ENCODE measurements at regions not wholly inside any gene's neighbourhood (a gene's known extent, or its start where the extent isn't known, plus 50 kb on each side); places are given as distances from the start of the nearest gene placed in this dataset.

DNA sequence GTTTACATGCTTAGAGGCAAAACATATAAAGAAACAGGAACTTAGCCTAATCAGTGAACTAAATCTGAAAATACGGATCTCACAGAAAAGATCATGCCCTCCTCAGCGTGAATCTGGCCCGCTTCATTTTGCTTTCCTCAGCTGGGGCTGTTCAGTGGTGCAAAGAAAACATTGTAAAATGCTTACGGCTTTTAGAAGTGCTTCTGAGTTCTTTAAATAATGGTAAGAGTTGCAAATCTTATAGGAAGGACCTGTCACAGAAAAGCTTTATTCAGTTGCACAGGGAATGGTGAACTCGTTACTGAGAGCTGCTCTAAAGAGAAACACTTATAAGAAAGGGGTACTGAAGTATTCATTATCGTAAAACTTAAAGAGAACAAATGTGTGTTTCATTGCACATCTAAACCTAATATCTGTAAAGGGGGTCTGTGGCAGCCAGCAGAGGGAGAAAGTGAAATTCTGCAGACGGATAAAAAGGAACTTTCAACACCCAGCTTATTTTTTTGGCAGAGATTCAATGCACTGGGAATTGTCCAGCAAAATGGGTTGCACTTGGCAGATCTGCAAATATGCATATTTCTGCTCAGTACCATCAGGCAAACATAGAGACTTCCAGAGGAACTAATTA lies 139.2 kb upstream of the ANK2 start:
- TF ChIP-seq, protein P1, sequence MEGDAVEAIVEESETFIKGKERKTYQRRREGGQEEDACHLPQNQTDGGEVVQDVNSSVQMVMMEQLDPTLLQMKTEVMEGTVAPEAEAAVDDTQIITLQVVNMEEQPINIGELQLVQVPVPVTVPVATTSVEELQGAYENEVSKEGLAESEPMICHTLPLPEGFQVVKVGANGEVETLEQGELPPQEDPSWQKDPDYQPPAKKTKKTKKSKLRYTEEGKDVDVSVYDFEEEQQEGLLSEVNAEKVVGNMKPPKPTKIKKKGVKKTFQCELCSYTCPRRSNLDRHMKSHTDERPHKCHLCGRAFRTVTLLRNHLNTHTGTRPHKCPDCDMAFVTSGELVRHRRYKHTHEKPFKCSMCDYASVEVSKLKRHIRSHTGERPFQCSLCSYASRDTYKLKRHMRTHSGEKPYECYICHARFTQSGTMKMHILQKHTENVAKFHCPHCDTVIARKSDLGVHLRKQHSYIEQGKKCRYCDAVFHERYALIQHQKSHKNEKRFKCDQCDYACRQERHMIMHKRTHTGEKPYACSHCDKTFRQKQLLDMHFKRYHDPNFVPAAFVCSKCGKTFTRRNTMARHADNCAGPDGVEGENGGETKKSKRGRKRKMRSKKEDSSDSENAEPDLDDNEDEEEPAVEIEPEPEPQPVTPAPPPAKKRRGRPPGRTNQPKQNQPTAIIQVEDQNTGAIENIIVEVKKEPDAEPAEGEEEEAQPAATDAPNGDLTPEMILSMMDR (IDR thresholded peaks at IDR 0.05; ENCODE audit: low read depth, low read length): peak; percentile 31
- no peak for DNase-seq (ENCODE audit: extremely low read depth, low read depth)

DNA sequence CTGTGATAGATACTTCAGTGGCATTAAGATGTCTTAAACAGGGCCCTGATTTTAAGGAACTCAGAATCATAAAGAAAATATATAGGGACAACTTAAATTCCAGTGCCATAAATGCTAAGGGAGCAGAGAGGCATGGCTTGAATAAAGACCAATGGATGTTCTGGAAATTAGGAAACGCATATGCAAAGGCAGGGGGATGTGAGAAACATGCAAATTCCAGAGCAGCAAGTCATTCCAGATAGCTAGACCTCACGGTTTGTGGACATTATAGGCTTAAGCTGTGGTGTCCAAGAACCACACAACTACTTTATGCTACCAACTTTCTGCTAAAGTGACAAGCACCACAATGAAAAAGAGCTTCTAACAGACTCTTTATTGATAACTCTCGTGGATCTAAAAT lies 132.6 kb upstream of the ANK2 start:
- DNase-seq (ENCODE audit: extremely low read depth, low read depth): no peak
- TF ChIP-seq, protein P1 (IDR thresholded peaks at IDR 0.05; ENCODE audit: low read depth, low read length): no peak

DNA sequence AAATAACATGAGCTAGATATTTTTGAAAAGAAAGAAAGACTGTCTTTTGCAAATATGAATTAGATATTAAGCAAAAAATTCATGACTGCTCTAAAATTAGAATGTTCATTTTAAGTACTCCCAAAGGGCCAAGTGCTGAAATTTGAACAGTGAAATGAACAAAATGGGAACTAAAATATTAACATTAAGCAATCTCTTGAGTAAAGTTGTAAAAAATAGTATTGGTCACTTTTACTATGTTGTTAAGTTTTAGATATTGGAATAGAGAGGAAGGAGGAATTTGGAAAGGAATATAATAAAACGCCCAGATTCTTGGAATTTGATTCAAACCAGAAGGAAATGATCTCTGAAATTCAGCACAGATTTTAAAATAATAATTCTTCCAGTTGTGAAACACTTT lies 125.9 kb upstream of the ANK2 start:
- DNase-seq (ENCODE audit: extremely low read depth, low read depth): no peak
- TF ChIP-seq, protein P1 (IDR thresholded peaks at IDR 0.05; ENCODE audit: low read depth, low read length): no peak

DNA sequence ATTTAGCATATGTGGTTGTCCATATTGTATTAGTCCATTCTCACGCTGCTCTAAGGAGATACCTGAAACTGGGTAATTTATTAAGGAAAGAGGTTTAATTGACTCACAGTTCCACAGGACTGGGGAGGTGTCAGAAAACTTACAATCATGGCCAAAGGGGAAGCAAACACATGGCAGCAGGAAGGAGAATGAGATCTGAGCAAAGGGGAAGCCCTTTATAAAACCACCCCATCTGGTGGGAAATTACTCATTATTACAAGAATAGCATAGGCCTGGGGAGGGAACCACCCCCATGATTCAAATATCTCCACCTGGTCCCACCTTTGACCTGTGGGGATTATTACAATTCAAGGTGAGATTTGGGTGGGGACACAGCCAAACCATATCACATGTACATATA lies 122.6 kb upstream of the ANK2 start:
- TF ChIP-seq, protein P1 (IDR thresholded peaks at IDR 0.05; ENCODE audit: low read depth, low read length): no peak
- no peak for DNase-seq (ENCODE audit: extremely low read depth, low read depth)

DNA sequence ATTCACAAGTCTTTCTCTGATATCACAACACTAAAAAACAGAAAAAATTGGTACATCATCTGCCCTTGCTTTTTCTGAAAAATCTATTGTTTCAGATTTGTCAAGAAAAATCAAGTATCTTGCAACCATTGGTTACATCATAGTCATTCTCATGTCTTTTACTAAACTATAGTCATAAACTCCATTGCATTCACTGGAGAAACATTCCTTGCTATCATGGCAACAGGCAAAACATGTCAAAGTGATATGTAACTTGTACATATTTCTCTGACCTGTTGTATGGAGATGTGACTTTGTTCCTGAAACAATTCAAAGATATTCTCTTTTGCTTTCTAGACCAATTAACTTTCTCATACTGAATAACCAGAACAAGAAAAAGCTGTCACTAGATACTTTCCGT lies 121.9 kb upstream of the ANK2 start:
- TF ChIP-seq, protein P1 (IDR thresholded peaks at IDR 0.05; ENCODE audit: low read depth, low read length): no peak
- no peak for DNase-seq (ENCODE audit: extremely low read depth, low read depth)

DNA sequence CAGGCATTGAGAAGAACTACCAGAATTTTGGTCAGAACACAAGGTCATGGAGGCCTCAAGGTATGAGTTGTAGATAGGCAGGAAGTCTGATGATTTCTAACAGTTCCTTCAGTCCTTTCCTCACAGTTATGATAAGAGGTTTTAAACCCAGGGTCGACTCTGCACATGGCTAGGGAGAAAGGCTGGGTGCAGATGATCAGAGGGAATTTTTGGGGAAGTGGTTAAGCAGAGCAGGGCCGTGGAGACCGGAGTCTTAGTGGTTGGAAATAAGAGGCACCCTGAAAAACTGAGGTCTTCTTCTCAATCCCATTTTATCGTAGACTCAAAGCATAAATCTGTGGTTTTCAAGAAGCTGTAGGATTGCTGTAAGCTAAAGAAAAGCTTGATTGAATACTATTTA lies 118.5 kb upstream of the ANK2 start:
- TF ChIP-seq, protein P1 (IDR thresholded peaks at IDR 0.05; ENCODE audit: low read depth, low read length): no peak
- DNase-seq (ENCODE audit: extremely low read depth, low read depth): no peak

DNA sequence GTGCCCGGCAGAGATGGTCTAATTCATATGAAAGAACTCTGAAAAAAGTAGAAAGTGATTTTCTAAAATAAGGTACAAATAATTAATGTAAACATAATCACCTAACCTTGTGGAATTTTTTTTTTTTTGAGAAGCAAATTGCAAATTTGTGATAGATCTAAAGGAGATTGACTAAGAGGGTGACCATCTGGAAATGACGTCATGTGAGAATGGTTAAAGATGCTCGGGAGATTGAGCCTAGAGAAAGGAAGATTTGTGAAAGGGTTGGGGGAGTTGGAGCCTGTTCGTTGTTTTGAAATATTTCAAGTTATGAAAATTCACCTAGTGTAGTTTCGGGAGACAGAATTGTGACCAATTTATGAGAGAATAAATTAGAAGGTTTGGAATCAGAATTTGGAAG lies 115.7 kb upstream of the ANK2 start:
- TF ChIP-seq, protein P1 (IDR thresholded peaks at IDR 0.05; ENCODE audit: low read depth, low read length): no peak
- no peak for DNase-seq (ENCODE audit: extremely low read depth, low read depth)
